ENCODE measurements at regions not wholly inside any gene's neighbourhood (a gene's known extent, or its start where the extent isn't known, plus 50 kb on each side); places are given as distances from the start of the nearest gene placed in this dataset.
A peak's percentile ranks its signal among the peaks of the same experiment; 100 is the strongest.

DNA sequence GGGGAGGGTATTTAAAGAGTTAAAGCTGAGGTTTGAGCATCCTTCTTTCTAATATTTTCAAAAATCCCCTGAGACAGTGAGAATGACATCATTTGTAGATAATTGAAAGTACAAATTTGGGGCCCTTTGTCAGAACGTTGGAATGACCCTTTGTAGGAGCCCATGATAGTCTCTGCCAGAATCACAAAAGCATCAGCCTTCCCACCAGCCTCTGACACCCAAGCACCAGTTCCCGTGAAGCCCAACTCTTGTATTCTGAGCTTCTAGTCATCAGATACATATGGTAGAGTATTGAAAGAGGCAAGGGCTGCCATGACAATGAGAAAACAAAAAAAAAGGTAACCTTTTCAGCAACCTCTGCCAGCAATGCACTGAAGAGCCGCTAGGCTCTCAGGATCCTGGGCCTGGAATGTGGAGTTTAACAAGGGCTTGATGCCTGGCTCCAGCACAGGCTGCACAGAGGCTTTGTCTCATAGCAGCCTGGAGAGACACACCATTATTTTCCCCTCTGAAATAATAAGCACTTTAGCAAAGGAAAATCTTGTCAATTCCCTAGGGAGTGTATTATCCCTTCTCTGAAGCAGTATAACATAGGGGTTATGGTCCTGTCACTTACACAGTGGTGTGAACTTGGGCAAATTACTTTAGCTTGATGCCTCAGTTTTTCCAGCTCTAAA, 114.4 kb downstream of the ZNF608 start:
- ATAC-seq (ENCODE audit: low FRiP score in 2 of 2) (no peak), DNase-seq (no peak)
- Histone ChIP-seq H3K9me3 (no peaks in the 10 kb centered on the region), H3K27me3 (no peaks in the 10 kb centered on the region), H3K27ac (no peak overlapping the region), H3K36me3 (no peaks in the 10 kb centered on the region), H3K4me1 (peaks cover 0 to 7% (median 5%) of the 10 kb centered on the region in 4 donors), H3K4me3 (no peak overlapping the region)
- WGBS, 2 donors: 70 to 75% methylated on average over 3 of the region's 3 CpGs
- TF ChIP-seq POLR2AphosphoS5 (IDR thresholded peaks at IDR 0.05) (no peak), POLR2A (IDR thresholded peaks at IDR 0.05) (no peak), EP300 (IDR thresholded peaks at IDR 0.05) (no peak)
- TF ChIP-seq, protein P1, sequence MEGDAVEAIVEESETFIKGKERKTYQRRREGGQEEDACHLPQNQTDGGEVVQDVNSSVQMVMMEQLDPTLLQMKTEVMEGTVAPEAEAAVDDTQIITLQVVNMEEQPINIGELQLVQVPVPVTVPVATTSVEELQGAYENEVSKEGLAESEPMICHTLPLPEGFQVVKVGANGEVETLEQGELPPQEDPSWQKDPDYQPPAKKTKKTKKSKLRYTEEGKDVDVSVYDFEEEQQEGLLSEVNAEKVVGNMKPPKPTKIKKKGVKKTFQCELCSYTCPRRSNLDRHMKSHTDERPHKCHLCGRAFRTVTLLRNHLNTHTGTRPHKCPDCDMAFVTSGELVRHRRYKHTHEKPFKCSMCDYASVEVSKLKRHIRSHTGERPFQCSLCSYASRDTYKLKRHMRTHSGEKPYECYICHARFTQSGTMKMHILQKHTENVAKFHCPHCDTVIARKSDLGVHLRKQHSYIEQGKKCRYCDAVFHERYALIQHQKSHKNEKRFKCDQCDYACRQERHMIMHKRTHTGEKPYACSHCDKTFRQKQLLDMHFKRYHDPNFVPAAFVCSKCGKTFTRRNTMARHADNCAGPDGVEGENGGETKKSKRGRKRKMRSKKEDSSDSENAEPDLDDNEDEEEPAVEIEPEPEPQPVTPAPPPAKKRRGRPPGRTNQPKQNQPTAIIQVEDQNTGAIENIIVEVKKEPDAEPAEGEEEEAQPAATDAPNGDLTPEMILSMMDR (IDR thresholded peaks at IDR 0.05): no peak

DNA sequence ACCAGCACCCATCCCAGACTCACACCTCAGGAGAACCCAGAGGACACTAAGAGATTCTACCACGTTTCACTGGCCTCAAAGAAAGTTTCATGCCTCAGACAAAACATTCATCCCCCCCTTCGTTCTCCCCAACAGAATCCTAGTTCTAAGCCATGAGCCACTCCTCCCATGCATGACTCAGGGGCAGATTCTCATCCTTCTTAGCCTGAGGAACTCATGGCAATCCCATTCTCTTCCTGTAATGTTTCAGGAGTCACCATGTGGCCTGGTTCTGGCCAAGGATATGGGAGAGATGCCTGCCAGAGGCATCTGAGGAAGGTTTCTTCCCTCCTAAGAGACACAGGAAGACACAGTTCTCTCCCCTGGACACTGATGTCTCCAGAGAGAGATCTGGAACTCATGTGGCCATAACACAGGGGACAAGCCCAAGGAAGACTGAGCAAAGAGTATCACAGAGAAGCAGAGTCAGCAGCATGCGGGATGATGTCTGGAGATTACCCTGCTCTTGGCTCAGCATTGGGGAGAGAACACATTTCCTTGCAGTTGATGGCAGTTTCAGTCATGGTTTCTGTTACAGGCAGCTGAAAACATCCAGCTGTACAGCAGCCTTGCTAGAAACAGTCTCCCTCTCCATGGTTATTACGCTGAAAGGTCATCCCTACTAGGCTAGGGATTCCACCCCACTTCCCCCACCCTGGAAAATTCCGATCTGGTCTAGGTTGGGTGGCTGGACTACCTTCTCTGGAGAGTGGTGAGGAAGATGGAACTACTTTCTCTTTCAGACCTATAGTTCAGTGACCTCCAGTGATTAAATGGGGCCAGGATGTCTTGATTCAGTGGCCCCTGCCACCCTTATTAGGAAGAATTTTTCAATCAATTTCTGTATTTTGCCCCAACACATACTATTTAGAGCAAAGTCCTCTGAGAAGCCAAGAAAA, 115.4 kb downstream of the ZNF608 start:
- TF ChIP-seq POLR2AphosphoS5 (IDR thresholded peaks at IDR 0.05) (no peak), EP300 (IDR thresholded peaks at IDR 0.05) (no peak), POLR2A (IDR thresholded peaks at IDR 0.05) (no peak)
- TF ChIP-seq, protein P1 (IDR thresholded peaks at IDR 0.05): no peak
- WGBS, 2 donors: 73 to 77% methylated on average over 4 to 5 of the region's 5 CpGs
- Histone ChIP-seq H3K27ac (no peak overlapping the region), H3K36me3 (no peaks in the 10 kb centered on the region), H3K27me3 (no peaks in the 10 kb centered on the region), H3K4me3 (no peak overlapping the region), H3K4me1 (peaks cover 0 to 7% (median 5%) of the 10 kb centered on the region in 4 donors), H3K9me3 (no peaks in the 10 kb centered on the region)
- no peak for ATAC-seq (ENCODE audit: low FRiP score in 2 of 2)
- DNase-seq: no peak

DNA sequence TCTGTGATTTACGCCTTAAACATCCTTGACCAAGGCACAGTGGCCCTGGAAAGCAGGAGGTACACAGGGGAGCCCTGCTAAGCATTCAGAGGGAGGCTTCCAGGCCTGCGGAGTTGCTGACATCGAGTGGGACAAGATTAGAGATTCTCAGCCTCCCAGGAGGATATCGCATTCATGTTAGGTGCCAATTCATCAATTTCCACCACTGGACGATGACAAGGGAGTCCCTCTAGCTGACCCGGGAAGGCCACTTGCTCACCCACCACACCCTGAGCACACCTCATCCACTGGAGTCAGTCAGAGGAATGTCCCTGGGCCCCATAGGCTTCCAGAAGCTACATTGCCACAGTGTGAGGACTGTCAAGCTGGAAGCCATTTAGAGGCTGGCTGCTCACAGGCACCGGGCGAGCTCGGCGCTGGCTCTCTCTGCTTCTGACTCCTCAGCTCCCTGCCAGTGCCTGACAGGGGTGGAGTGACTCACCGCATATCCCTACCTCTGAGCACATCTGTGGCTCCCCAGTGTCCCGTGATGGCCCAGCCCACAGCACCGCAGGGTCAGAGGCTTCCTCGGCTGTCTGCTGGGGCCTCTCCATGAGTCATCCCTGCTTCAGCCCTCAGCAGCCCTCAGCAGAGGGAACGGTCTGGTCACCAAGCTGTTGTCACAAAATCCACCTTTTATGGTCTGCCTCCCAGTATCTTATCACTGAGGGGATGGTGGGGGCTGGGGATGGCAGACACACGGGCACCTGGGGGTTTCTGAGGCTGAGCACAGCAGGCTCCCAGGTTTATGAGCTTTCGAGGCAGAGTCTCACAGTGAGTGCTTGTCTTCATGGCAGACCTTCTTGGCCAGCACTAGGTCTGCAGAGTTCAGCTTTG, 117.5 kb downstream of the ZNF608 start:
- no peaks in the 10 kb centered on the region for H3K4me1 ChIP-seq
- DNase-seq (peak in 1 of 2 donors; percentile 65), ATAC-seq (ENCODE audit: low FRiP score in 2 of 2) (peak; percentile 58 to 86)
- no peaks in the 10 kb centered on the region for H3K36me3 ChIP-seq
- no peak overlapping the region for H3K4me3 ChIP-seq
- H3K27ac ChIP-seq: no peak overlapping the region
- H3K27me3 ChIP-seq: no peaks in the 10 kb centered on the region
- 84 to 89% methylated on average over 10 to 14 of the region's 17 CpGs for WGBS, 2 donors
- no peak for TF ChIP-seq EP300 (IDR thresholded peaks at IDR 0.05)
- no peak for TF ChIP-seq POLR2AphosphoS5 (IDR thresholded peaks at IDR 0.05)
- TF ChIP-seq, protein P1 (IDR thresholded peaks at IDR 0.05): no peak
- no peak for TF ChIP-seq POLR2A (IDR thresholded peaks at IDR 0.05)
- no peaks in the 10 kb centered on the region for H3K9me3 ChIP-seq

DNA sequence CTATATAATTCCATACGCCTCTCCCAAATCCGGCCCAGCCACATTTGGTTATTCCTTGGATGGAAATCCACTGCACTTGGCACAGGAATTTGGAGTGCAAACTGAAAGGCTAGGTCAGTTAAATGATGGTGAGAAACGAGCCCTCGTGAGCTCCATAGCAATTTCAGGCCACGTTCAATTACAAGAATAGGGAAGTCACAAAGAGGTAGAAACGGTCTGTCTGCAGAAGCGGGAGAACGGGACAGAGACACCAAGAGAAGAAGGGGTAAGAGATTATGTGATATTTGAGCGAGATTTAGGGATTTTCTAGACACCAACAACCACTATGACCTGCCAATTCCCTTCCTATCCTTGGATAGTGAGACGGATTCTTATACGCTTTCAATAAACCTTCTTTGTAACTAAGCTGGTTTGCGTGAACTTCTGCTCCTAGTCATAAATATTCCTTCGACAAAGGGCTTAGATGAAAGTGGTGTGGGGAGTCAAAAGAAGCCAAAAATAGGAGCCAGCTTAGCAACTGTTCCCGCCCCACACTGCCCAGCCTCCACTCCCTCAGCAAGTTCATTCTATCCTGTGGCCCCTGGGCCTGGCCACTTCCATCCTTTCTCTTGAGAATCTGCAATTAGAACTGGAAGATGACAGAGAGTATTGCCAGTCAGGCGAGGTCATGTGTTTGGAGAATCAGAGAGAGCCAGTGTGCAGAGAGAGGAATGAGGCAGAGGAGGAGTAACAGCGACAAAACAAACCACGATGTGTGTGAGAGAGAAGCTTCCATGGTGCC, 118.4 kb downstream of the ZNF608 start:
- Histone ChIP-seq H3K9me3 (no peaks in the 10 kb centered on the region), H3K4me3 (no peak overlapping the region), H3K27me3 (no peaks in the 10 kb centered on the region), H3K27ac (no peak overlapping the region), H3K4me1 (no peaks in the 10 kb centered on the region), H3K36me3 (no peaks in the 10 kb centered on the region)
- 66 to 81% methylated on average over 17 of the region's 17 CpGs for WGBS, 2 donors
- ATAC-seq (ENCODE audit: low FRiP score in 2 of 2) (no peak), DNase-seq (no peak)
- TF ChIP-seq POLR2A (IDR thresholded peaks at IDR 0.05) (no peak), POLR2AphosphoS5 (IDR thresholded peaks at IDR 0.05) (no peak), EP300 (IDR thresholded peaks at IDR 0.05) (no peak)
- TF ChIP-seq, protein P1 (IDR thresholded peaks at IDR 0.05): no peak
